Osteoblast (primary cell): ENCODE measurements at regions not wholly inside any gene's neighbourhood (a gene's known extent, or its start where the extent isn't known, plus 50 kb on each side); places are given as distances from the start of the nearest gene placed in this dataset.

Source experiments
- DNase-seq: peaks from one replicate; pipeline ENCODE4 v3.0.0; 2011; ENCODE audit warnings: low spot score, mixed read lengths; ENCODE audit not compliant: insufficient read length; ENCODE audit errors: missing footprints
- H2AFZ ChIP-seq: 2 replicates; pipeline ENCODE4 v1.6.0; 2011; ENCODE audit warnings: mild to moderate bottlenecking, low read length
- H3K27ac ChIP-seq: 2 replicates; pipeline ENCODE4 v1.5.1; 2011; ENCODE audit warnings: mild to moderate bottlenecking, low read depth, low read length, moderate library complexity
- H3K27me3 ChIP-seq: 2 replicates; pipeline ENCODE4 v1.6.0; 2012; ENCODE audit warnings: mild to moderate bottlenecking, control low read depth, inconsistent platforms, low read length, moderate library complexity; ENCODE audit not compliant: insufficient read depth
- H3K36me3 ChIP-seq: 2 replicates; pipeline ENCODE4 v1.5.1; 2011; ENCODE audit warnings: mild to moderate bottlenecking, low read length, control low read depth, moderate library complexity; ENCODE audit not compliant: insufficient read depth
- H3K4me1 ChIP-seq: 2 replicates; pipeline ENCODE4 v1.5.1; 2011; ENCODE audit warnings: mild to moderate bottlenecking, low read length, control low read depth, moderate library complexity; ENCODE audit not compliant: insufficient read depth
- H3K4me2 ChIP-seq: 2 replicates; pipeline ENCODE4 v1.6.0; 2011; ENCODE audit warnings: mild to moderate bottlenecking, low read length; ENCODE audit not compliant: insufficient read depth
- H3K4me3 ChIP-seq: fragments of 200-600 bp; sonication (generic); 3 replicates; pipeline ENCODE4 v1.5.1; 2012; ENCODE audit warnings: mild to moderate bottlenecking, low read length, inconsistent platforms; ENCODE audit not compliant: insufficient read depth
- H3K79me2 ChIP-seq: 2 replicates; pipeline ENCODE4 v1.6.0; 2012; ENCODE audit warnings: mild to moderate bottlenecking, low read length, control low read depth, inconsistent platforms; ENCODE audit not compliant: insufficient read depth
- H3K9me3 ChIP-seq: 2 replicates; pipeline ENCODE4 v1.5.1; 2011; ENCODE audit warnings: low read depth, low read length, control low read depth
- H4K20me1 ChIP-seq: 2 replicates; pipeline ENCODE4 v1.6.0; 2012; ENCODE audit warnings: mild to moderate bottlenecking, low read length, control low read depth; ENCODE audit not compliant: insufficient read depth
- TF ChIP-seq, protein P1 (sequence below): IDR thresholded peaks from 2 replicates; pipeline ENCODE4 v1.5.1; 2011; ENCODE audit warnings: mild to moderate bottlenecking, low read depth, low read length, moderate library complexity; ENCODE audit errors: extremely low read depth

DNA sequence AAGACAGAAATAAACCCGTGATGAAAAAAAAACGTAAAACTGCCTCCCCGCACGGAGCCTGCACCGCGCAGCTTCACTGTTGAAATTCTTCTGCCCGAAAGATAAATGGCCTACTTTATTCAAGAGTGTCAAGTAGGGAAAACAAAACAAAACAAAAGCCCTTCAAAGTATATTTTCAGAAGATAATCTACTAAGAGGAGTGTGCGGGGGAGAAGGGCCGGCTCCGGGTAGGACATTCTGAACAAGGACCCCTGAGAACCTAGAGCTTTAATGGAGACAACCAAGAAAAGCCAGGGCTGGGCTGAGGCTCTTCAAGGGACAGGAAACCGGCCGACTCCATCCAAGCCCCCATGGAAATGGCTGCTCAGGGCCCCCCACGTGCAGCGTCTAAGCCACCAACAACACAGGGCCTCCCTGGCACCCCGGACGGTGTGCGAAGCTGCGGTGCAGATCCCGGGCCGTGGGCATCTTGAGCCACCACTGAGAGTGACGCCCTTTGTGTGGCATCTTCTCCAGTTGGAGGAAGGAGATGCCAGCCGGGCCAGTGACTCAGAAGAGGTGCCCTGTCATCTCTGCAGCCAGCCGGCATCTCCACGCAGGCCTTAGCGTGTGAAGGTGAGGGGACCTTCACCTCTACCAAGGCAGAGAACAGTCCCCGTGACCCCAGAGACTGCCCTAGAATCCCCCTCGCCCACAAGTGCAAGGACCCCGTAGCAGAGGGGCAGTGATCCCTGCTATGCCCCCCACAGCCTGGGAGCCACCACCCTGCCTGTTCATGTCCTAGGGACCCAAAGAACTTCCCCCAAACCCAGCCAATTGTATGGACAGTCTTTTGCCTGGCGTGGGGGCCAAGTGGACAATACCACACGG lies 250.8 kb downstream of the C16orf95 start:
- peaks cover 6% of the 10 kb centered on the region for H3K4me1 ChIP-seq
- H2AFZ ChIP-seq, result no peak overlapping the region
- no peak overlapping the region for H3K4me2 ChIP-seq
- no peaks in the 10 kb centered on the region for H3K36me3 ChIP-seq
- H3K4me3 ChIP-seq, result no peak overlapping the region
- H3K9me3 ChIP-seq, result no peaks in the 10 kb centered on the region
- no peaks in the 10 kb centered on the region for H3K27me3 ChIP-seq
- peak; percentile 83 for DNase-seq
- no peaks in the 10 kb centered on the region for H3K79me2 ChIP-seq
- no peaks in the 10 kb centered on the region for H4K20me1 ChIP-seq
- no peak overlapping the region for H3K27ac ChIP-seq
- TF ChIP-seq, protein P1, sequence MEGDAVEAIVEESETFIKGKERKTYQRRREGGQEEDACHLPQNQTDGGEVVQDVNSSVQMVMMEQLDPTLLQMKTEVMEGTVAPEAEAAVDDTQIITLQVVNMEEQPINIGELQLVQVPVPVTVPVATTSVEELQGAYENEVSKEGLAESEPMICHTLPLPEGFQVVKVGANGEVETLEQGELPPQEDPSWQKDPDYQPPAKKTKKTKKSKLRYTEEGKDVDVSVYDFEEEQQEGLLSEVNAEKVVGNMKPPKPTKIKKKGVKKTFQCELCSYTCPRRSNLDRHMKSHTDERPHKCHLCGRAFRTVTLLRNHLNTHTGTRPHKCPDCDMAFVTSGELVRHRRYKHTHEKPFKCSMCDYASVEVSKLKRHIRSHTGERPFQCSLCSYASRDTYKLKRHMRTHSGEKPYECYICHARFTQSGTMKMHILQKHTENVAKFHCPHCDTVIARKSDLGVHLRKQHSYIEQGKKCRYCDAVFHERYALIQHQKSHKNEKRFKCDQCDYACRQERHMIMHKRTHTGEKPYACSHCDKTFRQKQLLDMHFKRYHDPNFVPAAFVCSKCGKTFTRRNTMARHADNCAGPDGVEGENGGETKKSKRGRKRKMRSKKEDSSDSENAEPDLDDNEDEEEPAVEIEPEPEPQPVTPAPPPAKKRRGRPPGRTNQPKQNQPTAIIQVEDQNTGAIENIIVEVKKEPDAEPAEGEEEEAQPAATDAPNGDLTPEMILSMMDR, result no peak

DNA sequence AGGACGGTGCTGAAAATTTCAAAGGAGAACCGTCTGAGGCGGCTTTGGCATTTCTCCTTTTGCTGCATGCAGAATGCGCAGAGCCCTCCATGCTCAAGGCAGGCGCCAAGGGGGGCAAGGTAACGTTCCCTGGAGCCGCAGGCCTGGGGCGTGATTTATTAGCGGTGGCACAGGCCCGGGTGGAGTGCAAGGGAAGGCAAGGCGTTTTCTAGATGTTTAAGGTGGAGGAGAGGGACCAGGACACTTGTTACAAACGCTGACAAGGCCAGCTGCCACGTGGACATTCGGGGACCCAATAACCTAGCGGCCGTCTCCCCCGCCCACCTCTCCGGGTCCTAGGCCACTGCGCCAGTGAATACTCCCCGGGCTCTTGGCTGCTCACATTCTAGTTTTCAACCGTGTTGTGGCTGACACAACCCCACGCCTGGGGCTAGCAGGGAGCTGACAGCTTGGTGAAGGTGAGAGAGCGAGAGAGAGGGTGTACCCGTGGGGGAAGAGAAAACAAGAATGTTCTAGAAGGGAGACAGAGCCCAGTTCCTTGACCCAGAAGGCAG lies 250.1 kb downstream of the C16orf95 start:
- H3K9me3 ChIP-seq, result no peaks in the 10 kb centered on the region
- H3K27me3 ChIP-seq, result no peaks in the 10 kb centered on the region
- no peak overlapping the region for H3K27ac ChIP-seq
- TF ChIP-seq, protein P1, result no peak
- H3K4me3 ChIP-seq, result no peak overlapping the region
- no peaks in the 10 kb centered on the region for H3K36me3 ChIP-seq
- H4K20me1 ChIP-seq, result no peaks in the 10 kb centered on the region
- H2AFZ ChIP-seq, result no peak overlapping the region
- no peak for DNase-seq
- H3K4me2 ChIP-seq, result no peak overlapping the region
- H3K79me2 ChIP-seq, result no peaks in the 10 kb centered on the region
- H3K4me1 ChIP-seq, result peaks cover 6% of the 10 kb centered on the region

DNA sequence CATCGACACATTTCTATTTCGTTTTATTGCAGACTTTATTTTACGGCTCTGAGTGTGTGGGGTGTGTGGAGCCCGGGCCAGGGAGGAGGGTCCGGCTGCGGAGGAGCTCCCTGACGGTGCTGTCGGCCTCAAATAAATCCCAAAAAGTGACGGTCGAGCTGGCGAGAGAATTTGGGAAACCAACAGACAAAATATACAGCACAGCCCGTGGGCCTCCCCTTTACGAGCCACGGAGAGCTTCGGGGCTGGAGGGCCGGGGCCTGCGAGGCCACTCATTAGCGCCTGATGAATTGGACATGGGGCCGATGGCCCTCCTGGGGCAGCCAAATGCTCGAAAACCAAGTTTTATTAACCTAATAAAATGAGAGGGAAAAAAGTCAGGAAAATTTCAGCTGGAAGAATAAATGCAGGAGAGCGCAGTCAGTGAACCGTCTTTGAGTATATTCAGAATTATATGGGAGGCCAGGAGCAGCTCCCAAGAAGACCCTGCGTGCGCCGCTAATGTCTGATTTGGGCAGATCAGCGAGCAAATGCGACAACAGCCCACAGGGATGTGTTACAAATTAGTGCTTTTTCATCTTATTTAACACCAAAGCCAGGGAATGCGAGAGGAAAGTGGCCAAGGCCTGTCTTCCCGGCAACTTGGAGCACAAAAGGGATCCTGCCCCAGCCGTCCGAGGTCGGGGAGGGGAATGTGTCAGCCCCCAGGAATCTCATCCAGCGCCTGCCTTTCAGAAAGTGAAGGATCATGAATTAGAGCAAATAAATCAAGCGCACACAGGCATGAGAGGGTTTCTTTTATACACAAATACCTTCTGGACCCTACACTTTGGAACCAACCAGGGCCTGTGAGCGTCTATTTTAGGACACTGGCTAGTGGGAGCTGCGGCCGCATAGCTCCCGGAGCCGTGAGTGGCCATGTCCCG lies 249.1 kb downstream of the C16orf95 start:
- Histone ChIP-seq H3K36me3 (no peaks in the 10 kb centered on the region), H3K4me2 (peak overlapping the region; percentile 55), H3K4me3 (no peak overlapping the region), H3K79me2 (no peaks in the 10 kb centered on the region), H3K9me3 (no peaks in the 10 kb centered on the region), H2AFZ (peak overlapping the region; percentile 59), H3K27ac (no peak overlapping the region), H4K20me1 (no peaks in the 10 kb centered on the region), H3K27me3 (no peaks in the 10 kb centered on the region), H3K4me1 (peaks cover 3% of the 10 kb centered on the region)
- TF ChIP-seq, protein P1, result no peak
- no peak for DNase-seq
